ENCODE measurements at regions not wholly inside any gene's neighbourhood (a gene's known extent, or its start where the extent isn't known, plus 50 kb on each side); places are given as distances from the start of the nearest gene placed in this dataset.
"Not testable (repeated sequence)": the region's sequence is repeated elsewhere in the genome, so short reads cannot be mapped to it uniquely, and the experiment has no call there.

DNA sequence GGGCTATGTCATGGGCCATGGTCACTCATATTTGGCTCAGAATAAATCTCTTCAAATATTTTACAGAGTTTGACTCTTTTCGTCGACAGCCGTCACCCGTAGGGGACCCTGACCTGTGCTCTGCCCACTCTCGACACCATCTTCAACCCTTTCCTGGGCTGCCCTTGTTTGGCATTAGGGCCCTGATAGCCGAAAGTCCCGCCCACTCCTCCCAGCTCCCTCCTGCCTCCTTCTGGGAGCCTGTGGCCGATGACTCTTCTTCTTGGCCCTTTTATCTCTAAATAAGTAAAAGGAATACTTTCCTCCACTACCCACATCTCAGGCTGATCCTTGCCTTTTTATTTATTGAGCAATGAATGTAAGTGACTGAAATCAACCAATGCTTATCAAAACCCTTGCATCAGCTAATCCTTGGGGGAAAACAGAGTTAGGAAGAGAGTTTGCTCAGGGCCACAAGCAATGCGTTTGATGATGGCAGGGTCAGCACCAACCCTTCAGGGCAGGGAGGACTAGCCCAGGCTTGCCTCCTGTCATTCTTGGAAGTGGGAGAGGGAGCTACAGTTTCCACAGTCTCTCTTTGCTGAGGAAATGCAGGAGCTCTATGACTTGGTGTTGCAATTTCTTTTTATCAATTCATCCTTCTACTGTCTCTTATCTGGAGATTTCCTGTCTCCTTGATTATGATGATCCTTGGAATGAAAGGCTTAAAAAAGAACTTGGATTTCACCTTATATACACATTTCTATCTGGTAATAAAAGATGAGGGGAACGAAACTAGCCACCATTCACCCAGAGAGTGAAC is 218.2 kb upstream of the PODXL start:
- no peak for DNase-seq

DNA sequence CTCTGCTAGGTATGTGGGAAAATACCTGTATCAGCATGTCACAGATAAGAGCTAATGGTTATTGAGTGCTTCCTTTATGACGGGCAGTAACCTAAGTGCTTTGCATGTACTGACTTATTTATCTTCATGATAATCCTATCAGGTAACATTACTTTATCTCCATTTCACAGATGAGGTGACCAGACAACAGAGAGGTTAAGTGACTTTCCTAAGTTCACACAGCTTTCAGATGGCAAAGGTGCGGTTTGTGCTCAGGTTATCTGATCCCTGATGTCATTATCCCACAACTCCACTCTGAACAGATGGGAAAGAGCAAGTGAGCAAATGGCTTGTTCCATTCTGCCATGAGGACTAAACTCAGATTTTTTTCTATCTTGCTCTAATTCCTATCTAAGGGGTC is 217.0 kb upstream of the PODXL start:
- no peak for DNase-seq

DNA sequence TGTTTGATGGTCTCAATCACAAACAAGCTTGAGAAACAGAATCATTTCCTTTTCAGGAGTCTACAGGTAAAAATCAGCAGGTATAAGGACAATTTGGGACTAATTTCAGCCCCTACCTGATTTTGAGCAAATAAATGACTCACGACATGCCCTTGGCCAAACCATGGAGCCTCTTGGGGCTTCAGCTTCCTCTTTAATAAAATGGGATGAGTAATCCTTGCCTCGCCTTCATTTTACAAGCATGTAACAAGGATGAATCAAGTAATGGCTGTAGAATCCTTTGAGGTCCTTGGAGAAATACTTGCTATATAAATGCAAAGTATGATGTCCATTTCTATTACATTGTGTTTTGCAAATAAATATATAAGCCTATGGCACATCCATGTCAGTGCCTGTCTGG is 212.8 kb upstream of the PODXL start:
- DNase-seq = no peak

DNA sequence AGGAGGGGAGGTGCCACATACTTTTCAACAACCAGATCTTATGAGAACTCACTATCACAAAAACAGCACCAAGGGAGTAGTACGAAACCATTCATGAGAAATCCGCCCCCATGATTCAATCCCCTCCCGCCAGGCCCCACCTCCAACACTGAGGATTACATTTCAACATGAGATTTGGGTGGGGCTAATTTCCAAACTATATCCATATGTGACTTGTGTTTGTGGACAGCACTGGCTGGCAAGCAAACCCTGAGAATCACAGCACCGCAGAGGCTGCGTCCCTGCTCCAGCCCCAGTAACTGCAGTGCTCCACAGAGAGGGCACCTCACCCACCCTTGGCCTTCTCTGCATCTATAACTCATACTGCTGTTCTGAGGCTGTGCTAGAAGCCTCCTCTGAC is 211.2 kb upstream of the PODXL start:
- no peak for DNase-seq

DNA sequence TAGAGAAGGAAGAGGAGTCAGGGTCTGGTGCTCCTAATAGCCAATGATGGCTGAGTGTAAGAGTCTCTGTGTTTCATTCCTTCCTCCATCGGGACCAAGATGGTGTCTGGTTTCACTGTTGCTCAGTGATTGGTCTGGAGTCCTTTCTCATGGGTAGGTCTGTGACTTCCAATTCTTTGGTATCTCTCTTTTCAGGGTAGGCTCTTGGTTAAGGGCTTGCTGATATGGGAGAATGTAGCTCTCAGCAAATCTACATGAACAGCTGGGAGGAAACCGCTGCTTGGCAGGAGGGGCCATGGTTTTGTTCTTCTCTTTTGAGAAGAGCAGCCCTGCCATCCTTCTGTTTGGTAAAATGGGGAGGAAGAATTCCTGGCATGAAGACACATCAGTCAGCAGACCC is 209.1 kb upstream of the PODXL start:
- no peak for DNase-seq

DNA sequence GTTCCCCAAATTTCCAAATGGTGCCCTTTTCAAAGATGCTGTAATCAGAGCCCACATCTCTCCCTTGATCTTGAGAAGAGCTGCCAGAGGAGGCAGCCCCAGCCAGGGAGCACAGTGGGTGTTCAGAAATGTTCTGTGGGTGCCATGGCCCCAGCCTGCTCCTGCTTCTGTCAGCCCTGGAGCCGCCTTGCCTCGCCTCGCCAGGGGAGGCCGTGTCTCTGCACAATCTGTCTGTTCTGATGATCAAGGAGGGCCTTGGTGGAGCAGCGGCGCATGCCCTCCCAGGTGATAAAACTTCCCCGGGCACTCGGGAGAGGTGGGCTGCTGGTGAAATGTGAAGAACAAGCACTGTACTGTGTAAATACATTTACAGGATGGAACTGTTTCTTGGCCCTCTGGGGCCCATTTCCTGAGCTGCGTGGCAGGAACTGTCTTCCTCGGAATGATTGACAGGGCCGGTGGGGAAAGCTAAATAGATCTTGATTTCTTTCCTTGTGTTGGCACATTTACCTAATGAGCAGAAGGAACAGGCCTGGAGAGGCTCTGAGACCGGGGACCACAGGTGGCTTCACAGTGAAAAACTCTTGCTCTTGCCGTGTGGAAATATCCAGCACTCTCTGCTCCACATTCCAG is 207.8 kb upstream of the PODXL start:
- DNase-seq = no peak

DNA sequence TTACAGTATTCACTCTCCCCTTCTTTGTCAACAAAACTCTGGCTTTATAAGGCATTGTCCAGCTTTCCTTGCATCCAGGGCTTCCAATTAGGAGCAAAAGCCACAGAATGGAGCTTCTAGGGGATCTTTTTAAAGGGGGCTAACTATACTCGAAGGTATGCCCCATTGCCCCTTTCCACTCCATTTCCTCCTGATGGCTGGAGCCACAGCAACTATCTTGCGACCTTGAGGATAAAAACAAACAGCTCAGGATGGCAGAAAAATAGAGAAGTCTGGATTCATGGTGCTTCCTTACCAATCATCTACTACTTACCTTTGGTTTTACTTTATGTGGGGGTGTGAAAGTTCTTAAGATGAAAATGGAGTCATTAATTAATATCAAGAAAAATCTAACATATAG is 206.3 kb upstream of the PODXL start:
- DNase-seq = no peak

DNA sequence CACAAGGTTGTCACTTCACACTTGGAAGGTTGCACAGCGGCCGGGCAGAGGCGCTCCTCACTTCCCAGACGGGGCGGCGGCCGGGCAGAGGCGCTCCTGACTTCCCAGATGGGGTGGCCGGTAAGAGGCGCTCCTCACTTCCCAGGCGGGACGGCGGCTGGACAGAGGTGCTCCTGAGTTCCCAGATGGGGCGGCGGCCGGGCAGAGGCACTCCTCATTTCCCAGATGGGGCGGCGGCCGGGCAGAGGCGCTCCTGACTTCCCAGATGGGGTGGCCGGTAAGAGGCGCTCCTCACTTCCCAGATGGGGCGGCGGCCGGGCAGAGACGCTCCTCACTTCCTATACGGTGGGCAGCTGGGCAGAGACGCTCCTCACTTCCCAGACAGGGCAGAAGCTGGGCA is 199.4 kb upstream of the PODXL start:
- not testable (repeated sequence) for DNase-seq

DNA sequence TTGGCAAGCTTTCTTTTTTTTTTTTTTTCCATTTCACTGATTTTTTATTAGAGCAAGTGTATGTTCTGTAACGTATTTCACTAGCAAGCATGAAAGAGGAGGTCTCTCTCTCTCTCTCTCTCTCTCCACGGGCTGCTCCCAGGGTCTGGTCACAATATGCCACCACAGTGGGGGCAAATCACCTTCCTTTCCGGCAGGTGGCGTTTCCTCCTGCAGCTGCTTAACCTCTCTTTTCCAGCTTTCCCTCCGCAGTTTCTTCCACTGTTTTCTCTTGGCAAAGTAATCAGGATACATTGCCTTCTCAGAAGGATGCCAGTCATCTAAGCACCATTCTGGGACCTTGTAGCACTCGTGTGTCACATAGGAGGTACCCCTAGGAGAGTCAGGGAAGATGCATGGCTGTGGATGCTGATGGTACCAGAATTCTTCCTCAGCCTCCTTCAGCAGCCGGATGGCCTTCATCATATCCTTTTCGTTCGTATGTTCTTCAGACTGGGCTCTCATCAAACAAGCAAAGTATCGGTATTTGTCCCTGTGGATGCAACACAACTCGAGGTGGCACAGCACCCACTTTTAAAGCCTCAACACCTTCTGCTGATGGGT is 197.3 kb upstream of the PODXL start:
- DNase-seq = no peak

DNA sequence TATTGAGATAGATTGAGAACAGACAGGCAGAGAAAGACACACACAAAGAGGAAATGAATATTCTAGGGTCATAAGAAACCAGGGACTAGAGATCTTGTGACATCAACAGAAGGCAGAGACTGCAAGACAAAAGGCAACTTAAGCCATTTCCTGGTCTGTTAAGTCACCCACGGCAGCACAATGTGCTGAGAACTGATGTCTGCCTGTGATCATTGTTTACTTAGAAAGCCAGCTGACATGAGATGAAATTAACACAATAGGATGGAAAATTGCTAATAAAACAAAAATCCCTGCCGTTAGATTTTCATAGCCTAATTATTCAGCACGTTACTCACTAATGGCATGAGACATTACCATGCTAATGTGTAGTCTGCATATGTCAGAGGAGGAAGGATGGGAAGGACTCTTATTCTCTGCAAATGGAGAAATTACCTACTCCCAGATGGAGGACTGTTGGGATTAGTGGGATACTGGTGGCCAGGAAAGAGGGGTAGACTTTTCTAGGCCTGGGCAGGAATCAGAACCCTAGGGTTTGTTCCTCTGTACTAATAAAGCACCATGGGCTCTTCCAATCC is 191.3 kb upstream of the PODXL start:
- DNase-seq = no peak

DNA sequence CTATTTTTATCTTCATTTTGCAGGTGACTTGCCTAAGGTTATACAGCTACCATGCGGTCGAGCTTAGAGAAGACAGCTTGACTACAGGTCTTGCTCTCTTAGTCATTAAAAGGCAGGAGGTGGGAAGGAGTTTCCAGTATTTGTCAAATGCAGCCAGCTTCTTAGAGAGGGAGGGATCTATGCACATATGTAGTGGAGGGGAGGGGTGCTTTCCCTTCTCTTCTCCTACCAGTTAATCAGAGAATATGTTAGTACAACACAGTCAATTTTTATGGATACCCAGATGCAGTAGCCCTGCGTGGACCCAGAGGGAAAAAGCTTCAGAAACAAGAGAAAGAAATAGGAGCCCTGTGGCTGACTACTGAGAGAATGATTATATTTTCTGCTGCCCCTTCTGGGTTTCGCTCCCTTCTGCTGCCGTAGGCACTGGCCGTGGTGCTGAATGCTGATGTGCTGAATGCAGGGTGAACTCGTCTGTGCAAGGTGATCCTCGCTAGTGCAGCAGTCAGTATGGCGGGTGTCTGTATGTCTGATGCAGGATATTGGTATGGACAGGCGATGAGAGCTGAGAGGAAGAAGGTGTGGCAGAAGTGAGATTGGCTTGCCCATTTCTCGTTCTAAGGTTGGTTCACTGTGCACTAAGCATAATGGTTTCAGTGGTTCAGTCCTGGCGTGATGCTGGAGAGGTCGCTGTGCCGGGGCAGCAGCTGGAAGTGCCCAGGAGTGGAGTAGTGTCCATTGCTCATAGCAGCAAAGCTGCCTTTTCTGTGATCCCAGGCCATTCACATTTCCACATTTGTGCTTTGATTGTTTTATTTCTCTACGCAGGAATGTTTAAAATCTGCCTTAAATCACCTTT is 189.2 kb upstream of the PODXL start:
- no peak for DNase-seq

DNA sequence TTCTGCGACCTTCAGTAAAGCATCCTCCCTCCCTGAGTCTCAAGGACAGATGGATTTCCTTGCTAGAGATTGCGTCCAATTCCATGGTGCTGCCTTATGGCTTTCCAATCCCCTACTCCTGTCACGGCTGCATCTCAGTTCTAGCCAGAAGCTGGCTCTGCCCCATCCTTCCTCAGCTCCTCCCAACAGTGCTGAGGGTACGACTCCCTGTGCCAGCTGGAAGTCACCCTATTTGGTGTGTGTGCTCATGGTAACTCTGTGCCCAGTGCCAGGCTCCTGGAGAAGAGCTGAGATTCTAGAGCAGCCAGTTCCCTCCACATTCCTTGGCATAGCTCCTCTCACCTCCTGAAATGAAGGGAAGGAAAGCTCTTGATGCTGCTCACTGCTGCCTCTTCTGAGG is 185.0 kb upstream of the PODXL start:
- no peak for DNase-seq

DNA sequence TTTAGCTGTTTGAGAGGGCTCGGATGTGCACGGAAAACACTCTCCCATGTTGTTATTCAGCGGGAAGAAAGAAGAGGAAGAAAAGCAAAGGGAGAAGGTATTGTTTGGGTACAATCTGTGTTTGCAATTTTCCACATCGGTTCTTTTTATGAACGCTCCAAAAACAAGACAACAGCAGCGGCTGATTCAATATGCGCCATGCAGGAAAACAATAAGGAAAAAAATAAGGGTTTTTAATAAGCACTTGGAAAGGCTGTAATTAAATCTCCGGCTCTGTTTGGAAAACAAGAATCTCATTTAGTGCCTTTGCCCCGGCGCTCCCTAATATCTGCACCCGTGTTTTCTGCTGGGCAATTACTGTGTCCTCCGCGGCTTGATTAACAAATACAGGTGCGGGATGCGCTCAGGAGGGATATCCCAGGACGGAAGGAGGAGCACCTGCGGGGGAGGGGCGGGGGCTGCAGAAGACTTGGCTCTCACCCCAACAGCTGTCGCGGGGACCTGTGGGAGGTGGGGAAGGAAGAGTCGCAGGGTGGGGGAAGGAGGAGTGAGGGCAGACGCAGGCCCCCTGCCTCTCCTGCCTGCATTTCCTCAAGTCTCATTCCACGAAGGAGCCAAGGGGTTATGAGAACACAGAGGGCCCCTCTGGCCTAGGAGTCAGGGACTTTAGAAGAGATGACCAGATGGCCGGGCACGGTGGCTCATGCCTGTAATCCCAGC is 181.5 kb upstream of the PODXL start:
- no peak for DNase-seq

DNA sequence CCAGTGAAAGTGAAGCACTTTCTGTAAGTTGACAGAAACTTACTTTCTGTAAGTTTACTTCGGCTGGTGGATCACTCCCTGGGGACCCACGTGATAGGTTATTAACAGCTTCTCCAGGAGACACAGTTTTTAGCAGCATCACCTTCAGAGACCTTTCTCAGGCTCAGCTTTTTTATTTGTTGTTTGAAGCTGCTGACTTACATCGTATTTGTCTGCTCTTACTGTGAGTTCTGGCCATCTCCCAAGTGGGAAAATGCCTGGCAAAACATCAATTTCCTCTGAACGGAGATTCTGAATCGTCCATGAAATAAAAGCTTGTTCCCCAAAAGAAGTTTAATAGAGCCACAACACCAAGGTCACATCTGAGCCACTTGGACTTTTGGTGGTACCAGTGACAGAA is 178.7 kb upstream of the PODXL start:
- DNase-seq = no peak

DNA sequence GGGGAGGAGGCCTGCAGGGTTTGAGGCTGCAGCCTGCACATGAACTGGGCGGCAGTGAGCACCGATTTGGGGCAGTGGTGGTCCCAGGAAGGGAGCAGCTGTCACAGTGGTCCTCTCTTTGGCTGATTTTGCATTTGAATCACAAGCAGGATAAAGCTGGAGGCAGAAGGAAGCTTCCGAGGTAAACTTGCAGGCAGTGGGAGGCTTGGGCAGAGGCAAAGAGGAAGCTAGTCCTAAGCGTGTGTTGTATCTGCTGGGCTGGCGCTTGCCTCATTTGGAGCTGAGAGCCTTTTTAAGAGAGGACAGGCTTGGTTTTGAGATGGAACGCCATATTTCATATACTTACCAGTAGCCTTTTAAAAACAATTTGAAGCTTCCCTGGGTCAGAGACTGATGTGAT is 177.2 kb upstream of the PODXL start:
- DNase-seq = no peak

DNA sequence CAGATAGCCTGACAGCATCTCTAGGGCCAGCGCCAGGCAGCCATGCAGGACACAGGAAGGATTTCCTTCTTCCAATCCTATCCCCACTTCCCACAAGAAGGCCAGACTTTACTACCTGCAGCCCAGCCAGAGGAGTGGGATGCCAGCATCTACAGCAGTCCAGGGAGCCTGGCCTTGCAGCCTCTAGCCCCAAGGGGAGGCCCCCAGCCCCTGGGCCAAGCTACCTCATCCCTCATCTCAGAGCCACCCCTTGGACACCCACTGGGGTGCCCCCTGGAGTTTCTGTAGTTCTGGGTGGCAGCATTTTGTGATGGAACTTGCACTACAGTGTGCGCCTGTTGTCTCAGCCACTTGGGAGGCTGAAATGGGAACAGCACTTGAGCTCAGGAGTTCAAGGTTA is 170.8 kb upstream of the PODXL start:
- DNase-seq = no peak

DNA sequence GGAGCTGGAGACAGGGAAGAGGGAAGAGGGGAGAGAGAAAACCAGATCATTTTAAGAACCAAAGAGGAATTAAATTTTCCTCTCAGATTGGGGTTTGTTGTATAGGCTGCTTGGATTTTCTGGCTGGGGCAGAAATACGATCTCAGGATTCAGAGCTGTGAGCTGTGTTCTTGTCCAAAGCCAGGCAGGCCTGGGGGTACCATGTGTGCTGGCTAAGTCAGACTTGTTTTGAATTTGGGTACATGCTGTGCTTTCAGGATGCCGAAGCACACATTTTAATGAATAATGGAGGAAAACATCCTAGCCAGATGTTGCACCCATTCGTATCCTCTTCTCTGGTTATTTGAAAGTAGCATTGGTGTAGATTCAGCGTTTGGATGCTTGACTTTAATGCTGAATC is 170.3 kb upstream of the PODXL start:
- DNase-seq = no peak

DNA sequence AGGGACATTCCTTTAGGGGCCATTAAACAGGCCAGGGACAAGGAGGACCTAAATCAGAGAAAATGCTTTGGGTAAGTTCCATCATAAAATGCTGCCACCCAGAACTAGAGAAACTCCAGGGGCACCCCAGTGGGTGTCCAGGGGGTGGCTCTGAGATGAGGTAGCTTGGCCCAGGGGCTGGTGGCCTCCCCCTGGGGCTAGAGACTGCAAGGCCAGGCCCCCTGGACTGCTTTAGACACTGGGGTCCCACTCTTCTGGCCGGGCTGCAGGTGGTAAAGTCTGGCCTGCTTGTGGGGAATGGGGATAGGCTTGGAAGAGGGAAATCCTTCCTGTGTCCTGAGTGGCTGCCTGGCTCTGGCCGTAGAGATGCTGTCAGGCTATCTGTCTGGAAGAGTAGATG is 169.6 kb upstream of the PODXL start:
- no peak for DNase-seq

DNA sequence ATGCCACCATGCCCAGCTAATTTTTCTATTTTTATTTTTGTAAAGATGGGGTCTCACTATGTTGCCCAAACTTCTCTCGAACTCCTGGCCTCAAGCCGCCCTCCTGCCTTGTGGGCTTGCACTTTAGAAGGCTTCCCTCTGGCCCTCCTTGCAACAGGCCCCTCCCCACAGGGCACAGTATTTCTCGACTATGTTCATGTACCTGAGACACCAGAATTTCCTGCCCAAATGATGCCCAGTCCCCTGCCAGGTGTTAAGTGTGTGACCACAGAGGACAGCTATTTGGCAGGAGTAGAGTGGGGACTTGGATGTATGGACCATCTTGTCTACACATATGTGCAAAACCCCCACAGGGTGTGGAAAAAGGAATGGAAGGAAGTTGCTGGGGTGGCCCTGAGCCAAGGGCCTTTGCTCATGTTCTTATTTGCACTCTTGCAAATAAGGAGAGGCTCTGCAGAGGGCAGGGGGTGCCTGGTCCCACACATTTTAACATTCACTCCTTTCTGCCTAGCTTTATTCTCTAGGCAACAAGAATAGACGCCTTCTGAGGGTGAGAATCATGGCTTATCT is 168.4 kb upstream of the PODXL start:
- DNase-seq = no peak

DNA sequence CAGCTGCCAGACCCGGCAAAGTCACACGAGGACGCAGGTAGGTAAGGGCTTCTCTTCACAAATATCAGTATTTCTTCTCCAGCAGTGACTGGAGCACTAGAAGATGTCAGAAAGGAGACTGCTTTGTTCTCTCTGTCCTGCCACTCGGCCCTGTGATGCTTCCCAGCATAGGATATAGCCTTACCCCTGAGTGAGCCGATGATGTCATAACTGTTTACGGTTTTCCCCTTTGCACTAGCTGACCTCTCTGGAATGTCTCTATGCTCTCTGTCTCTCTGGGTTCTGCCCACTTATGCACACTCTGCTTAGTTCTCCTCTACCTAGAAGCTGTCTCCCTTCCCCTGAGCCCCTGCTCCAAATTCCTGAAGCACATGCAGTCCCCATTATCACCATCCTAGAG is 167.5 kb upstream of the PODXL start:
- no peak for DNase-seq

DNA sequence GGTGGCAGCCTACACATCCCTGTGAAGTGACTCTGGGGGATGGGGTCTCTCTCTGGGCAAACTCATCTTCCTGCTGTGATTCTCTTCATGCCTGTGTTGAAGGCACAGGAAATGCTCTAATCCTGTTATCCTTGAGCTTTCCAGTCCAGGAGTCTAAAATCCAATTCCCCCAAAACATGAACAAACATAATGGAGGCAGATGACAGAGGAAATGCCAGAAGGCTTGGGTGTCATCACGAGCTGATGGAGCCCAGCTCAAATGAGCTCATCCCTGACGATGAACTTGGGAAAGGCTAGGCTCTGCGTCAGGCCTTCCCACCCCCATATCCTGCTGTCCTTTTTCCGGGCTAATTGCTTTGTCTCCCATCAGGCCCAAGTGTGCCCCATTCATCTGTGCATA is 165.9 kb upstream of the PODXL start:
- DNase-seq = no peak

DNA sequence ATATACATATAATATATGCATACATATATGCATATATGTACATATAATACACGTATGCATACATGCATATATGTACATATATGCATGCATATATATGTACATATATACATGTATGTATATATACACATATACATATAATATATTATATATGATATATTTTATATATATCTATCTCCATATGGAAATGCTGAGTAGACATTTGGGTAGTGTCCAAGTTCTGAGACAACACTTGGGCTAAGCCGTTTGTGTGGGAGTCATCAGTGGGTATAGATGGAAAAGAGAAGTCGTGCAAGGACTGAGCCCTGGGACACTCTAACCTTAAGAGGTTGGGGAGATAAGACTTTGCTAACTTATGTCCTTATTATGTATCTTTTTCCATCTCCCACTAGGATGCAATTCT is 165.2 kb upstream of the PODXL start:
- DNase-seq = no peak
